ENCODE measurements at regions not wholly inside any gene's neighbourhood (a gene's known extent, or its start where the extent isn't known, plus 50 kb on each side); places are given as distances from the start of the nearest gene placed in this dataset.

DNA sequence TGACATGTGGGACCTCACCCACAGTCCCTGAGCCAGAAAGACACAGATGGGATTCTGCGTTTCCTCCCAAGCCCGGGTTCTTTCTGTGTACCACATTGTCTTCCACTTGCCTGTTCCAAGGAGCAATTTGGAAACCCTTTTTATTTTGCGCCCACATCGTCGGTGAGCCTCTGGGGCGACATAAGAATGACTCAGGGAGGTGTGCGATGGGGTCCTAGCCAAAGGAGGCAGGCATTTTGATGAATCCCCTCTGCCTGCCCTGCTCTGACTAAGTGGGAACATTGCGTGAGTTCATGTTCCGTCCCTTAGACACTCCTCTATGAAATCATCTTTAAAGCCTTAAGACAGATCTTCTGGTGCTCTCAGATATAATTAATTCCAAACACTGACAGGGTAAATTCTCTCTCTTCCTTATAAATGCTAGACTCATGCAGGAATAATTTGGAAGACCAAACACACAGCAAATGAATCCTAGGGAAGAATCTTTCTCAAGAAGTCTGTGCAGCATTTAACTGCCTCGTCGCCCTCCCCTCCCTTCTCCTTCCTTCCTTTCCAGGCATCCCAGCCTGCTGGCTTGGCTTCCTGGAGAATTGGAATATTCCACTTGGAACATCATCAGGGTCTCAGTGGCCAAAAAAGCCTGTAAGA lies 52.7 kb upstream of the FOXF1 start:
- BruUV-seq (replicated peaks), result no TSS peak
- TF ChIP-seq TCF7L2 (IDR thresholded peaks at IDR 0.05; ENCODE audit: low read depth, low read length) (no peak), POLR2AphosphoS5 (IDR thresholded peaks at IDR 0.05; ENCODE audit: low read depth, low read length) (no peak), SIN3A (IDR thresholded peaks at IDR 0.05; ENCODE audit: borderline replicate concordance, insufficient read depth, low read depth, low read length) (no peak)
- TF ChIP-seq, protein P1, sequence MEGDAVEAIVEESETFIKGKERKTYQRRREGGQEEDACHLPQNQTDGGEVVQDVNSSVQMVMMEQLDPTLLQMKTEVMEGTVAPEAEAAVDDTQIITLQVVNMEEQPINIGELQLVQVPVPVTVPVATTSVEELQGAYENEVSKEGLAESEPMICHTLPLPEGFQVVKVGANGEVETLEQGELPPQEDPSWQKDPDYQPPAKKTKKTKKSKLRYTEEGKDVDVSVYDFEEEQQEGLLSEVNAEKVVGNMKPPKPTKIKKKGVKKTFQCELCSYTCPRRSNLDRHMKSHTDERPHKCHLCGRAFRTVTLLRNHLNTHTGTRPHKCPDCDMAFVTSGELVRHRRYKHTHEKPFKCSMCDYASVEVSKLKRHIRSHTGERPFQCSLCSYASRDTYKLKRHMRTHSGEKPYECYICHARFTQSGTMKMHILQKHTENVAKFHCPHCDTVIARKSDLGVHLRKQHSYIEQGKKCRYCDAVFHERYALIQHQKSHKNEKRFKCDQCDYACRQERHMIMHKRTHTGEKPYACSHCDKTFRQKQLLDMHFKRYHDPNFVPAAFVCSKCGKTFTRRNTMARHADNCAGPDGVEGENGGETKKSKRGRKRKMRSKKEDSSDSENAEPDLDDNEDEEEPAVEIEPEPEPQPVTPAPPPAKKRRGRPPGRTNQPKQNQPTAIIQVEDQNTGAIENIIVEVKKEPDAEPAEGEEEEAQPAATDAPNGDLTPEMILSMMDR (IDR thresholded peaks at IDR 0.05), result no peak
- TF ChIP-seq, protein P2, sequence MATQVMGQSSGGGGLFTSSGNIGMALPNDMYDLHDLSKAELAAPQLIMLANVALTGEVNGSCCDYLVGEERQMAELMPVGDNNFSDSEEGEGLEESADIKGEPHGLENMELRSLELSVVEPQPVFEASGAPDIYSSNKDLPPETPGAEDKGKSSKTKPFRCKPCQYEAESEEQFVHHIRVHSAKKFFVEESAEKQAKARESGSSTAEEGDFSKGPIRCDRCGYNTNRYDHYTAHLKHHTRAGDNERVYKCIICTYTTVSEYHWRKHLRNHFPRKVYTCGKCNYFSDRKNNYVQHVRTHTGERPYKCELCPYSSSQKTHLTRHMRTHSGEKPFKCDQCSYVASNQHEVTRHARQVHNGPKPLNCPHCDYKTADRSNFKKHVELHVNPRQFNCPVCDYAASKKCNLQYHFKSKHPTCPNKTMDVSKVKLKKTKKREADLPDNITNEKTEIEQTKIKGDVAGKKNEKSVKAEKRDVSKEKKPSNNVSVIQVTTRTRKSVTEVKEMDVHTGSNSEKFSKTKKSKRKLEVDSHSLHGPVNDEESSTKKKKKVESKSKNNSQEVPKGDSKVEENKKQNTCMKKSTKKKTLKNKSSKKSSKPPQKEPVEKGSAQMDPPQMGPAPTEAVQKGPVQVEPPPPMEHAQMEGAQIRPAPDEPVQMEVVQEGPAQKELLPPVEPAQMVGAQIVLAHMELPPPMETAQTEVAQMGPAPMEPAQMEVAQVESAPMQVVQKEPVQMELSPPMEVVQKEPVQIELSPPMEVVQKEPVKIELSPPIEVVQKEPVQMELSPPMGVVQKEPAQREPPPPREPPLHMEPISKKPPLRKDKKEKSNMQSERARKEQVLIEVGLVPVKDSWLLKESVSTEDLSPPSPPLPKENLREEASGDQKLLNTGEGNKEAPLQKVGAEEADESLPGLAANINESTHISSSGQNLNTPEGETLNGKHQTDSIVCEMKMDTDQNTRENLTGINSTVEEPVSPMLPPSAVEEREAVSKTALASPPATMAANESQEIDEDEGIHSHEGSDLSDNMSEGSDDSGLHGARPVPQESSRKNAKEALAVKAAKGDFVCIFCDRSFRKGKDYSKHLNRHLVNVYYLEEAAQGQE (IDR thresholded peaks at IDR 0.05; ENCODE audit: insufficient read depth in 1 of 2, low read depth in 2 of 2, low read length in 1 of 2), result no peak

DNA sequence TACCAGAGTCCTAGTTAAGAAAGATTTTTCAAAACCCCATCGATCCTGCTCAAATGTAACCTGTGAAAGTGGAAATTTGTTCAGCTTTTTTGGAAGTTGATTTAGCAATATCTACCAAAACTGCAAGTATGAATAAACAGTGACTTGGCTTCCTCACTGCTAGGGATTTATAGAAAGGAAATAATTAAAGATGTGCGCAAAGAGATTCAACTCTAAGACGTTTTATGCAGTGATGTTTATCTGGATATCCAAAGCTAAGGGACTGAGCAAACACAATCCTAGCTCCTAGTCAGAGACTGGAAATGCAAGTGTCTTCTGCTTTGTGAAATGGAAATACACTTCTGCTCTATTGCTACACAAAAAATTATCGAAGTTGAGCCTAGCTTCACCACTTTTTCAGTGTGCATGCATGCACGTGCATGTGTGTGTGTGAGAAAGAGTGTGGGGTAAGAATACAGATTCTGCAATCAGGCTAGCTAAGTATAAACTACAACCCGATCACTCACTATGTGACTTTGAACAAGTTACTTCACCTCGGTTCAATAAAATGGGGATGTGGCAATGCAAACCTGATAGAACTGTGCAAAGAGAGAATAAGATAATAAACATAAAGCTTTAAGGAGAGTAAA lies 52.1 kb upstream of the FOXF1 start:
- ChIA-PET CTCF (no interaction called here), POLR2A (no interaction called here)
- in situ Hi-C loops (cut with HindIII; ENCODE audit: low pct_unique_long_range_greater_than_20kb, low sequenced_read_pairs) (no loop called here), intact Hi-C loops (cut with micrococcal nuclease; ENCODE audit: unreplicated experiment) (no loop called here)
- Histone ChIP-seq H3K36me3 (ENCODE audit: control insufficient read depth, insufficient read depth, low read length) (no peaks in the 10 kb centered on the region), H3K27me3 (ENCODE audit: control insufficient read depth, insufficient read depth, low read length) (peaks cover 6% of the 10 kb centered on the region; the same call in 1 of the 2 replicates), H3K4me3 (ENCODE audit: low read depth in 2 of 2, low read length in 2 of 2) (no peak overlapping the region), H3K27ac (ENCODE audit: low read length) (no peak overlapping the region), H3K9me3 (ENCODE audit: control insufficient read depth, insufficient read depth, low read depth, low read length) (no peaks in the 10 kb centered on the region; the same call in 1 of the 2 replicates), H3K4me1 (ENCODE audit: control insufficient read depth, insufficient read depth, low read length) (no peaks in the 10 kb centered on the region)
- TF ChIP-seq TCF7L2 (IDR thresholded peaks at IDR 0.05; ENCODE audit: low read depth, low read length) (no peak), SIN3A (IDR thresholded peaks at IDR 0.05; ENCODE audit: borderline replicate concordance, insufficient read depth, low read depth, low read length) (no peak), POLR2AphosphoS5 (IDR thresholded peaks at IDR 0.05; ENCODE audit: low read depth, low read length) (no peak)
- TF ChIP-seq, protein P2 (IDR thresholded peaks at IDR 0.05; ENCODE audit: insufficient read depth in 1 of 2, low read depth in 2 of 2, low read length in 1 of 2), result no peak
- TF ChIP-seq, protein P1 (IDR thresholded peaks at IDR 0.05), result no peak
- no TSS peak for BruUV-seq (replicated peaks)
- DNase-seq (ENCODE audit: low read depth, low spot score) (no peak), ATAC-seq (no peak)

More for the DNA sequence above, 52.7 kb upstream of the FOXF1 start:
- intact Hi-C loops (cut with micrococcal nuclease; ENCODE audit: unreplicated experiment), result no loop called here
- no peaks in the 10 kb centered on the region; the same call in 1 of the 2 replicates for H3K9me3 ChIP-seq (ENCODE audit: control insufficient read depth, insufficient read depth, low read depth, low read length)
- no peak for ATAC-seq
- POLR2A ChIA-PET, result no interaction called here
- H3K27me3 ChIP-seq (ENCODE audit: control insufficient read depth, insufficient read depth, low read length), result peaks cover 6% of the 10 kb centered on the region; the same call in 1 of the 2 replicates
- no peaks in the 10 kb centered on the region for H3K4me1 ChIP-seq (ENCODE audit: control insufficient read depth, insufficient read depth, low read length)
- H3K4me3 ChIP-seq (ENCODE audit: low read depth in 2 of 2, low read length in 2 of 2), result no peak overlapping the region
- H3K36me3 ChIP-seq (ENCODE audit: control insufficient read depth, insufficient read depth, low read length), result no peaks in the 10 kb centered on the region
- no peak for DNase-seq (ENCODE audit: low read depth, low spot score)
- no peak overlapping the region for H3K27ac ChIP-seq (ENCODE audit: low read length)
- CTCF ChIA-PET, result no interaction called here
- in situ Hi-C loops (cut with HindIII; ENCODE audit: low pct_unique_long_range_greater_than_20kb, low sequenced_read_pairs), result no loop called here

All from Panc1 (cell line).